ENCODE measurements at regions not wholly inside any gene's neighbourhood (a gene's known extent, or its start where the extent isn't known, plus 50 kb on each side); places are given as distances from the start of the nearest gene placed in this dataset.
"Not testable (repeated sequence)": the region's sequence is repeated elsewhere in the genome, so short reads cannot be mapped to it uniquely, and the experiment has no call there.

DNA sequence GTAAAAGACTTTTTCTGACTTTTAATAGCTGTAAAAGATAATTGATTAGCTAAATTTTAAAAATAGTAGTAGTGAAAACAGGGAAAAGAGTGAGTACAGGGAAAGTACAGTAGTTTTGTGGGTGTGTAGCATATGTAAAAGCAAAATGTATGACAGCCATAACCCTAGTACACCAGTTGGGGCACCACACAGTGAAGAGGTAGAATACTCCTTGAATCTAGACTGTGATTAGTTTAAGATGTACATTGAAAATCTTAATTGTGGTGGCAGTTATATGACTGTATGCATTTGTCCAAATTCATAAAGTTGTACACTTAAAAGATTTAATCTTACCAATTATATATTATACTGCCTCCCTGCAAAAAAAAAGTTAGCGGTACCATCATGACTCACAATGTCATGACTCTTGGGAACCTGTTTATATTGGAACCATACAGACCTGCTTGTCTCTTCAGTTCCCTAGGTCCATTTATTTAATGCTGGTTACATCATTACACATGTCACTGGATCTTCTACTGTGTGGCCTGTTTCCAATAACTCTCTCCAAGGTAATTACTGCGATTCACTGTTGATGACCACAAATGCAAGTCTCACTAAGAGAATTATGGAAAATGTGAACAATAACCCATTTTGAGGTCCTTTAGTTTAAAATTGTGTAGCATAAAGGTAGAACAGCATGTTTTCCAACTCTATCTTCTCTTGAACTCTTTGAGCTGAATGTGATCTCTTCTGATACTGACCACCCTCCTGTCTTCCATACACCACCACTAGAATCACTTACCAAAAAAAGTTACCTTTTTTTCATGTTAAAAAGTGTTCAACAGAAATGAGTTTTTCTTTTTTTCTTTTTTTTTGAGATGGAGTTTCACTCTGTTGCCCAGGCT is 264.2 kb upstream of the AMIGO2 start:
- no peak for DNase-seq

DNA sequence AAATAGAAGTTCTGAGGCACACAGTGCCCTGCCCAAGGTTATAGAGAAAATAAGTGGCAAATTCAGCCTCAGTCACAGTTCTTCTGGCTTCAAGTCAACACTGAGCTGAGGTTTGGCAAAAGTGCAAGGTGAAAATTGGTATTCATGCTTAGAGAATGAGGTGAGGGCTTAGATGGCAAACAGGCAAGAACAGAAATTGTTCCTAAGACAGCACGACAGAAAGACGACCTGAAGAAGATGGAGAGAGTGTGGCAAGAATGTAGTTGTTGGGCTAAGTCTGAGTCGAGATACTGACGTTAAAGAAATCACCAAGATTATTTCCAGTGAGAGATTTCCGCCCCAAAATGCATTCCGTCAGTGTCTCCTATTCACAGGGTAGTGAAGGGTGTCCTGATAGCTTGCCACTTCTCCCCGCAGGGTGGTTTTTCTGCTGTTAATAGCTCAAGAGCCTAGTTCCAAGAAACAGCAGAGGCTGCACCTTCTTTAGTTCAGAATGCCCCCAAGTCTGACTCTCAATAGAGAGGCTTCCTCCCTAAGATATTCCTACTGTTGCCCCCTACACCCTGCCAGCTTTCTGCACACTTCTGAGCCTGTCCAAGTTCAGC is 260.8 kb upstream of the AMIGO2 start:
- no peak for DNase-seq

DNA sequence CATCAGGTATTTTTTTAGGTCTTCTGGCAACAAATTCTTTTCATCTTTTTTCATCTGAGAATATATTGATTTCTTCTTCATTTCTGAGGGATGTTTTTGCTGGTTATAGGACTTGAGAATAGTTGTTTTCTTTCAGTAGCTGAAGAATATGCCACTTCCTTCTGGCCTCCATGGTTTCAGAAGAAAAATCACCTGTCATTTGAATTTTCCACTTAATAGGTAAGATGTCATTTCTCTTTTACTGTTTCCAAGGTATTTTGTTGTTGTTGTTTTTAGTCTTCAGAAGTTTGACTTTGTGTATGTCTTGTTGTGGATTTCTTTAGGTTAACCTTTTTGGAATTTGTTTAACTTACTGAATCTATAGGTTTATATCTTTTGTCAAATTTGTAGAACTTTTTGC is 257.8 kb upstream of the AMIGO2 start:
- no peak for DNase-seq

DNA sequence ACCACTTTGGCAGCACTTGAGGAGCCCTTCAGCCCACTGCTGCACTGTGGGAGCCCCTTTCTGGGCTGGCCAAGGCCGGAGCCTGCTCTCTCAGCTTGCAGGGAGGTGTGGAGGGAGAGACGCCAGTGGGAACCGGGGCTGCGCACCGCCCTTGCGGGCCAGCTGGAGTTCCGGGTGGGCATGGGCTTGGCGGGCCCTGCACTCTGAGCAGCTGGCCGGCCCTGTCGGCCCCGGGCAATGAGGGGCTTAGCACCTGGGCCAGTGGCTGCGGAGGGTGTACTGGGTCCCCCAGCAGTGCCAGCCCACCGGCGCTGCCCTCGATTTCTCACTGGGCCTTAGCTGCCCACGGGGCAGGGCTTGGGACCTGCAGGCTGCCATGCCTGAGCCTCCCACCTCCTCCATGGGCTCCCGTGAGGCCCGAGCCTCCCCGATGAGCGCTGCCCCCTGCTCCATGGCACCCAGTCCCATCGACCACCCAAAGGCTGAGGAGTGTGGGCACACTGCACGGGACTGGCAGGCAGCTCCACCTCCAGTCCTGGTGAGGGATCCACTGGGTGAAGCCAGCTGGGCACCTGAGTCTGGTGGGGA is 253.6 kb upstream of the AMIGO2 start:
- DNase-seq: not testable (repeated sequence)

DNA sequence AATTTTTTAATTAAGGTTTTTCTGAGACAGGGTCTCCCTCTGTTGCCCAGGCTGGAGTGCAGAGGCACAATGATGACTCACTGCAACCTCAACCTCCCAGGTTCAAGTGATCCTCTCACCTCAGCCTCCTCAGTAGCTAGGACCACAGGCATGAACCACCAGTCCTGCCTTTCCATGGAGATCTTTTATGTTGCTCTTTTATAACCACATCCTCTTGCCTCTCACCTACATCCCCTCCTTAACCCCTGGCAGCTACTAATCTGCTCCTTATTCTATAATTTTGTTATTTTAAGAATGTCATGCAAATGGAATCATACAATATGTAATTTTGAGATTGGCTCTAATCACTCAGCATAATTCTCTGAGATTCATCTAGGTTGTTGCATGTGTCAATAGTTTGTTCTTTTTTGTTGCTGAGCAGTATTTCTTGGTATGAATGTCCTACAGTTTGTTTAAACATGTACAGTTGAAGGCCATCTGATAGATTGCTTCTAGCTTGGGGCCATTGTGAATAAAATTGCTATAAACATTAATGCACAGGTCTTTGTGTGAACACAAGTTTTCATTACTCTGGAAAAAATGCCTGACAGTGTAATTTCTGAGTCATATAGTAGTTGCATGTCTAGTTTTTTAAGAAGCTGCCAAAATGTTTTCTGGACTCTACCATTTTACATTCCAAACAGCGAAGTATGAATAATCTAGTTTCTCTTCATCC is 249.2 kb upstream of the AMIGO2 start:
- DNase-seq: no peak

DNA sequence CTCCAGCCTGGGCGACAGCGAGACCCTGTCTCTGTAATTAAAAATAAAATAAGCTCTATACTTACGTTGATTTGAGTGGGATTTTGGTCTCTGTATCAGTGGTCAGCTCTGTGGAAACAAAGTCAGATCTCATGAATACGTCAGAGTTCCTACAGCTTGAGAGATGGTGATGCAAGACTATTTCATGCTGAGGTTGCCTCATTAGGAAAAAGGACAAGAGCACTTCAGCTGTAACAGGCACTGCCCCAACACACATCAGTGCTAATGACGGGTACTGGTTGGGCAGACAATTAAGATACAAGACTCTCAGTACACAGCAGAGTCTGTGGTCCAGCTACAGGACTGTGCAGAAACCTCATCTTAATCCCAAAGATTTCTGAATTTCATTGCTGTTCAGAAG is 246.4 kb upstream of the AMIGO2 start:
- DNase-seq: no peak

DNA sequence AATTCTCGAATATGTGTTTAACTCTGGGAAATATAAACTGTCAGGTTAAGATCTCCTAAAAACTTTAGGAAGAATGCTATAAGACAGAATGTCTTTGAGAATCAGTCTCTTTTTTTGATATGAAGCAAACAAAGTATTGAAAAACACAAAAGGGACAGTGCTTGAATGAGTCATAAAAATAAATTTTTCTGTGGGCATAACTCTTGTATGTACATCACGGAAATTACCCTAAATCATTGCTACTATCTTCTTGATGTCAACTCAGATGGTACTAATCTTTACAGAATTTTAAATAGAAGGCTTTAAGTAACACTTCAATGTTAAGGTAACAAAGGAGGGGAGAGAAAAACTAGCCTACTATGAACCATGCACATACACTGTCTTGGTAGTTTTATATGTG is 244.0 kb upstream of the AMIGO2 start:
- DNase-seq: no peak

DNA sequence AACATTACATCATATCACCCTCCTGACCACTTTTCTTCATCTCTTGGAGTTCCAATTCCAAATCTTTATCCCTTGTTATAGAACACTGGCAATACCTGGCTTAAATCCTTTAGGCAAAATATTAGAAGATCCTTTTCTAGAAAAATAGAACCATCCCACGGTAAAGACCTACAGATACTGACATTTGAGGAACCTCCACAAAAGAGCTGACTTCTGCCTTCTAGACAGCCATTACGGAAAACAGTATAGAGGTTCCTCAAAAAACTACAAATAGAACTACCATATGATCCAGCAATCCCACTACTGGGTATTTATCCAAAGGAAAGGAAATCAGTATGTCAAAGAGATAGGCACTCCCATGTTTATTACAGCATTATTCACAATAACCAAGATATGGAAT is 241.7 kb upstream of the AMIGO2 start:
- DNase-seq: no peak

DNA sequence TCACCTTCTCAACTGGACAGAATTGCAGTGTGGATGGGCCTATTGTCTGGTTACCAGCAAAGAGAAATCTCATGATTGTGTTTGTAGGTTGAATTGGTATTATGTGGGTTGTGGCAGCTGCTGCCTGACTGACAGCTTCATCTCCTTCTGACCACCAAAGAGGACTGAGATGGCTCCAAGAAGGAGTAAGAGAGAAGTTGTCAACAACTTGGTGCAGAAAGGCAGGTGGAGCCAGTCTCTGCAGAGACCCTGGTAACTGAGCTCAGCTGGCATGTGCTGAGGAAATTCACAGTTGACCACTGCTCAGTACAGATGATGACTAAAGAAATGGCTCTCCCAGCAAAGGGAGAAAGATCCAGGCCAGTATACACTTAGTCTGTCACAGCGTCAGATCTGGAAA is 240.0 kb upstream of the AMIGO2 start:
- no peak for DNase-seq

DNA sequence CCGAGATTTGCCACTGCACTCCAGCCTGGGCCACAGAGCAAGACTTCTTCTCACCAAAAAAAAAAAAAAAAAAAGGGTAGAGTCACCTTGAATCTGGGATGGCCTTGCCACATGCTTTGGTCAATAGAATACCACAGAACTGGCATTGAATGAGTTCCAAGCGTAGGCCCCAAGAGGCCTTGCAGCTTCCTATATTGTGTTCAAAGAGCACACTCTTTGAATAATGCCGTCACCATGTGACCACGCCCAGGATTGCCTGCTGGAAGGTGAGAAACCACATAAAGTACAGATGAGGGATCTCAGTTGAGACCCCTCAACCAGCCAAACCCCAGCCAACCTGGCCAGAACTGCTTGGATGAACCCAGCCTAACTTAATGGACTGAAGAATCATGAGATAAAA is 239.2 kb upstream of the AMIGO2 start:
- no peak for DNase-seq

DNA sequence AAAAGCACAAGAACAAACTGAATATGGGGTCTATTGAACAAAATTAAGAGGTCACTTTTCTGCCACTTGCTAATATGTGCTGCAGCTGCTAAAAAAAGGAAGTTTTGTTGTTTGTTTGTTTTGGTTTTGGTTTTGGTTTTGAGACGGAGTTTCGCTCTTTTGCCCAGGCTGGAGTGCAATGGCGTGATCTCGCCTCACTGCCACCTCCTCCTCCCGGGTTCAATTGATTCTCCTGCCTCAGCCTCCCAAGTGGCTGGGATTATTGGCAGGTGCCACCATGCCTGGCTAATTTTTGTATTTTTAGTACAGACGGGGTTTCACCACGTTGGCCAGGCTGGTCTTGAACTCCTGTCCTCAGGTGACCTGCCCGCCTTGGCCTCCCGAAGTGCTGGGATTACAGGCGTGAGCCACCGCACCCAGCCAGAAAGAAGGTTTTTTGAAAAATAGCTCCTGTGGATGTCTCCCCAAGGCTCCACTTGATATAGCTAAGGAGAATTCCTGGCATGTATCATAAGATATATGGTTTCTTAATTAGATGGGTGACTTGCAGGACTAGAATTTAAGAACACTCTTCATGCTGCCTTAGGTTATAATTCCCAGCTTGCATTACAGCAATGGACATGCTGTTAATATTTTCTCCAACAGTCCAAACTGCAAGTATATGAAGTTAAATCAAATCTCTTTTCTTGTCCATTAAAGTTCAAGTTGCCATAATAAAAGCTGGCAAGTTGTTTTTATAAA is 237.6 kb upstream of the AMIGO2 start:
- no peak for DNase-seq

DNA sequence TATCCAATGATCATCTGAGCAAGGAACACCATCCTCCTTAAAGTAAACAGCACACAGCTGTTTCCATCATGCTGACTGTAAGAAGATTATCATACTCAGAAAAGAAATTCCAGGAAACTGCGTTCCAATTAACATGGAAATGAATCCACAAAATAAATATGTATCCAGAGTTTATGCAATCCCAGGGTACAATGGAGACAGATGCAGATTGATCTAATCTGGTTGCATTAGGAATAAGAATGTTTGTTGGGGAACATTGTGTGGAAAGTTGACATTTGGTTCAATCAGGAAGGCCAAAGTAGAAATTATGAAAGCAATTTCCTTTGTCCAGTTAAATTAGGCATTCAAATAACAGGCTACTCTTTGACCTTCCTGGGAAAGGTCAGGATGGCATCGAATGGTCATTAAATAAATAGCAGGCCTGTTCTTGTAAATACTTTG is 236.9 kb upstream of the AMIGO2 start:
- DNase-seq: no peak

DNA sequence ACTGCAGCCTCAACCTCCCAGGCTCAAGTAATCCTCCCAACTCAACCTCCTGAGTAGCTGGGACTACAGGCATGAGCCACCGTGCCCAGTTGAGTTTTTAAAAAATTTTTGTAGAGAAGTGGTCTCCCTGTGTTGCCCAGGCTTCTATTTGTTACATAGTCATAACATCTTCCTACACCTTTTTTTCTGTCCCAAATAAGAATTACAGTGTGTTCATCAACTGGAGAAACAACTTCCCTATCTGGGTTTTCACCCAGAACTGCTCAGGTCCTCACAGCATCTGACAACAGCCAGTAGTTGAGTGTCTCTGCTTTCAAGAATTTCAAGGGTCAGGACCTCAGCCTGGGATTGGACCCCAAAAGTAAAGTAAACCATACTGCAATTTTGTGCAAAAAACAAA is 235.2 kb upstream of the AMIGO2 start:
- no peak for DNase-seq

DNA sequence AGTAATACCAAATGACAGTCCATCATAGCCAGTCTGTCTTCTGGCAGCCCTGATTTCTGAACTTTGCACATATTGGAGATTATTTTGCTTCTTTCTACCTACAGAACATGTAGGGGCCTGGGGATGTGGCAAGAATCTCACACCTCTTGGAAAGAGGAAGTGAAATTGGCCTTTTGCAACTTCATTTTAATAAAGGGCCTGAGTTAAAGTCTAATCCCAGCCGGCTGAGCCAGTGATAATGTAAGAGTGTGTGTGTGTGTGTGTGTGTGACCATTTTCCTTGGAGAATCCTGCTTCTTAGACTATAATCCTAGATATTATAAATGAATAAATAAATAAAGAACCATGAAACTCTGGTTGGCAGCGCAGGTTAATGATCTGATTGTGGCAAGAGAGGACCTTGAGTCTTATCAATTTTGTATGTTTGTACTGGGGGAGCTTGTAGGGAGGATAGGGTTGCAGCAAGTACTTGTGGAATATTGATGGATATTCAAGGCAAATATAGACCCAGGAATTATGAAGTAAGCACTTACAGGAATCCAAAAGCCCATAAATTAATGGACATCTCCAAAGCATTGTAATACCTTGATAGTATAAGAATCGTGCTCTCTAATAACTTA is 233.2 kb upstream of the AMIGO2 start:
- no peak for DNase-seq

DNA sequence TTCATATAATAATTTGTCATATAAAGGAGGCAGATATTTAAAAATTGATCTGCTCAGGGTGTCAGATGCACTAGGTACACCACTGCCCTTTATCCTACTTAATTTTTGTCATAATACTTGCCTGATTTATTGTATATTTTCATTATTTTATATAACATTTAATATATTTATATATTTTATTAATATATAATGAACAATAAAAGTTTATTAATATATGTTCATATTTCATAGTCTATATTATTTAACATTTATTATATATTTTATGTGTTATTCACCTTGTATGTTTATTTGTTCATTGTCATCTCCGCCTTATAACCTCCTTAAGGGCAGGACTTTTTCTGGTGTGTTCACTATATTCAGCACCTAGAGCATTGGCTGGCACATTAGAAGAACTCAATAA is 232.4 kb upstream of the AMIGO2 start:
- DNase-seq: no peak

DNA sequence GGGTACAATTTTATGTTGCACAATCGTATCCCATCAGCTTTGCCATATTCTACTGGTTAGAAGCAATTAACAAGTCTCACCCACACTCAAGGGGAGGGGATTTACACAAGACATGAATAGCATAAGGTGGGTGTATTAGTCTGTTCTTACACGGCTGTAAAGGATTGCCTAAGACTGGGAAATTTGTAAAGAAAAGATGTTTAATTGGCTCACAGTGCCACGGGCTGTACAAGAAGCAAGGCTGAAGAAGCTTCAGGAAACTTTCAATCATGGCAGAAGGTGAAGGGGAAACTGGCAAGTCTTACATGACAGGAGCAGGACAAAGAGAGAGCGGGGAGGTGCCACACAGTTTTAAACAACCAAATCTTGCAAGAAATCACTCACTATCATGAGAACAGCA is 231.8 kb upstream of the AMIGO2 start:
- no peak for DNase-seq

DNA sequence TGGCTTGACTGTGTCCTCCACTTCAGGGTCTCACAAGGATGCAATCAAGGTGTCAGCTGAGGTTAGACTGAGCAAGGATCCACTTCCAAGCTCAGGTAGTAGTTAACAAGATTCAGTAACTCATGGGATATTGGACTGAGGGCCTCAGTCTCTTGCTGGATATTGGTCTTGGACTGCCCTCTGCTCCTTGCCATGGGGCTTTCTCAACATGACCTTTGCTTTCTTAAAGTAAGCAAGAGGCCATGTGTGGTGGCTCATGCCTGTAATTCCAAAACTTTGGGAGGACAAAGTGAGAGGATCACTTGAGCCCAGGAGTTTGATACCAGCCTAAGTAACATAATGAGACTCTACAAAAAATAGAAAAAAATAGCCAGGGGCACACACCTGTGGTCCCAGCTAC is 231.3 kb upstream of the AMIGO2 start:
- DNase-seq: no peak

DNA sequence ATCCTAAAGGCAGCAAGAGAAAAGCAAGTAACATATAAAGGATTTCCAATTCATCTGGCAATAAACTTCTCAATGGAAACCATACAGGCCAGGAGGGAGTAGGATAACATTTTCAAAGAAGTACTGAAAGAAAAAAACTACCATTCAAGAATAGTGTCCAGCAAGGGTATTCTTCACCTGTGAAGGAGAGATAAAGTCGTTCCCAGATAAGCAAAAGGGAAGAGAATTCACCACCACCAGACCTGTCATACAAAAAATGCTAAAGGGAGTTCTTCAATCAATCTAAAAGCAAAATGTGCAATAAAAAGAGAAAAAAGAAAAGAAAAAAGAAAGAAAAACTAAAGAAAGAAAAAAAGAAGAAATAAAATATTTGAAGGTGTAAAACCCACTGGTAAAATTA is 228.9 kb upstream of the AMIGO2 start:
- no peak for DNase-seq

DNA sequence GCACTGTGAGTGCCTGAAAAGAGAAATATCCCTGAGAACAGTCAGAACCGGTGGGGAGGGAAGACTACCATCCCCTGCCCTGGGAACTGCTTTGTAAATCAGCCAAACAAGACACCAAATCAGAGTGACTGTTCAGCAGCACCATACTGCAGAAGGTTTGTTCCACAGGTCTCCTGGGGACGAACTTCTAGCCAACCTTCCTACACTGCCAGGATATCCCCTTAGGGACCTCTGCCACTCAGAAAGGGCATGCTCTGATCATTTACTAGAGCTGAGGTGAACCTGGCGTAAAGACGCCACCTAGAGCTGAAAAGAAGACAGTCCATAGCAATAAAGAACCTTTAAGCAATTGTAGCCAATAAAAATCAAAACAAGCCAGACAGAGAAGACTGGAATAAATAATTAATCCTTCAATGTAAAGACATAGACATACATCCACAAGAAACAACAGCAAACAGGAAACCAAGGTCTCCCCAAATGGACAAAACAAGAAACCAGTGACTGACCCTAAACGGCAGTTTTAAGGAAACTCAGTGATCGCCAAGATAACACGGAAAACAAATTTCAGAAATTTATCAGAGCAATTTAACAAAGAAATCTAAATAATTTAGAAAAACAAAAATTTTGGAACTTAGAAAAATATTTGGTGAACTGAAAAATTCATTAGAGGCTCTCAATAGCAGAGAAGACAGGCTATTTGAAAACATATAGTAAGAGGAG is 228.1 kb upstream of the AMIGO2 start:
- peak; percentile 69 for DNase-seq

DNA sequence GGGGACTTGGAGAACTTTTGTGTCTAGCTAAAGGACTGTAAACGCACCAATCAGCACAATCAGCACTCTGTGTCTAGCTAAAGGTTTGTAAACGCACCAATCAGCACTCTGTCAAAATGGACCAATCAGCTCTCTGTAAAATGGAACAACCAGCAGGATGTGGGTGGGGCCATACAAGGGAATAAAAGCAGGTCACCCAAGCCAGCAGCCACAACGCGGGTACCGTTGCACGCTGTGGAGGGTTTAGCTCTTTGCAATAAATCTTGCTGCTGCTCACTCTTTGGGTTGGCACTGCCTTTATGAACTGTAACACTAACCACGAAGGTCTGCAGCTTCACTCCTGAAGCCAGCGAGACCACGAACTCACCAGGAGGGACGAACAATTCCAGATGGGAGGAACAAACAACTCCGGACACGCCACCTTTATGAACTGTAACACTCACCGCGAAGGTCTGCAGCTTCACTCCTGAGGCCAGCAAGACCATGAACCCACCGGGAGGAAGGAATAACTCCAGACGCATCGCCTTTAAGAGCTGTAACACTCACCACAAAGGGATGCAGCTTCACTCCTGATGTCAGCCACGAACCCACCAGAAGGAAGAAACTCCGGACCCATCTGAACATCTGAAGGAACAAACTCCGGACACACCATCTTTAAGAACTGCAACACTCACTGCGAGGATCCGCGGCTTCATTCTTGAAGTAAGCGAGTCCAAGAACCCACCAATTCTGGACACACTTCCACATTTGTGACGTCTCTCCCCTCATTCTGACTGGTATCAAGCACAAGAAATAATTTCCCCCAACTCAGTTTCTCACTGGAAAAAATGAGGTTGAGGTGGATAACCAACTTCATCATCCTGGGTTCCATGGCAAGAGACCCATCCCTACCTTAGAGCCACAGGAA is 227.3 kb upstream of the AMIGO2 start:
- DNase-seq: peak; percentile 59

DNA sequence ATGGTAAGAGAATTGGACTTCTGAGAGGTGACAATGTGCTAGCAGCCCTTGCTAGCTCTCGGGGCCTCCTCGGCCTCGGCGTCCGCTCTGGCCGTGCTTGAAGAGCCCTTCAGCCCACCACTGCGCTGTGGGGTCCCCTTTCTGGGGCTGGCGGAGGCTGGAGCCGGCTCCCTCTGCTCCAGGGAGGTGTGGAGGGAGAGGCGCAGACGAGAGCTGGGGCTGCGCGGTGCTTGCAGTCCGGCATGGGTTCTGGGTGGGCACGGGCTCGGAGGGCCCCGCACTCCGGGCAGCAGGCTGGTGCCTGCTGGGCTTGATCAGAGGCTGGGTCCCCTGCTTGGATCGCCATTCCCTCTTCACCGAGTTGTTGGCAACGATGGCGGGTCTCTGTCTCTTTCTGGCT is 226.4 kb upstream of the AMIGO2 start:
- no peak for DNase-seq
